ENCODE measurements at regions not wholly inside any gene's neighbourhood (a gene's known extent, or its start where the extent isn't known, plus 50 kb on each side); places are given as distances from the start of the nearest gene placed in this dataset.

DNA sequence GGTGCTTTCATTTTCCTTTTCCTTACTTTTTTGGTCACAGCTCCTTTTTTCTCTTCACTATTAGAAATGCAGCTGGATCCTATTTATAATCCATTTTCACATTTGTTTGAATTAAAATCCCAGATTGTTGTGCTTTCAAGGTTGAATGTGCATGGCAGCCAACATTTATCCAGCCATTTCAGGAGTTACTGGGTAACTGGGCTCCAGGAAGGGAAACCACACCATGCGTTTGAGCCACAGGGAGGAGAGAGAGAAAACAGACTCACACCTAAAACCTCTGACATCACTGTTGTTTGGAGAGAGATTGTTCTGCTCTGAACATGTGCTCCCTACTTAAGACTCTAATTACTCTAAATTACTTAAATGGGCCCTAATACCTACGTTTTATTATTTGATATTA, 173.4 kb downstream of the BMP2 start:
- Histone ChIP-seq H3K9me3 (0 out of 3 replicates have a peak, but pooled peaks cover 8% of the 10 kb centered on the region), H3K4me1 (no peaks in the 10 kb centered on the region), H3K27ac (no peak overlapping the region), H3K4me3 (no peak overlapping the region), H3K4me2 (no peak overlapping the region)
- POLR2A ChIA-PET, result no interaction called here
- ATAC-seq (no peak), DNase-seq (ENCODE audit: low read depth in 1 of 2, low spot score in 1 of 2) (no peak), FAIRE-seq (no peak)
- TF ChIP-seq HES2 (IDR thresholded peaks at IDR 0.05), result no peak
- TF ChIP-seq, protein P1, sequence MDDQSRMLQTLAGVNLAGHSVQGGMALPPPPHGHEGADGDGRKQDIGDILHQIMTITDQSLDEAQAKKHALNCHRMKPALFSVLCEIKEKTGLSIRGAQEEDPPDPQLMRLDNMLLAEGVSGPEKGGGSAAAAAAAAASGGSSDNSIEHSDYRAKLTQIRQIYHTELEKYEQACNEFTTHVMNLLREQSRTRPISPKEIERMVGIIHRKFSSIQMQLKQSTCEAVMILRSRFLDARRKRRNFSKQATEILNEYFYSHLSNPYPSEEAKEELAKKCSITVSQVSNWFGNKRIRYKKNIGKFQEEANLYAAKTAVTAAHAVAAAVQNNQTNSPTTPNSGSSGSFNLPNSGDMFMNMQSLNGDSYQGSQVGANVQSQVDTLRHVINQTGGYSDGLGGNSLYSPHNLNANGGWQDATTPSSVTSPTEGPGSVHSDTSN (IDR thresholded peaks at IDR 0.05), result no peak
- CTCF ChIA-PET, result no interaction called here
- WGBS (ENCODE audit: missing lambda C conversion rate), result under 1% methylated on average over 2 of the region's 2 CpGs

- no peak for DNase-seq (ENCODE audit: low read depth in 1 of 2, low spot score in 1 of 2)
- no peak for TF ChIP-seq CEBPB (IDR thresholded peaks at IDR 0.05)
- no peak for TF ChIP-seq JUNB (IDR thresholded peaks at IDR 0.05)
- TF ChIP-seq ESRRA (IDR thresholded peaks at IDR 0.05; ENCODE audit: borderline replicate concordance, low read length), result no peak
- TF ChIP-seq NPAS2 (CRISPR knock-in tag; IDR thresholded peaks at IDR 0.05; ENCODE audit: borderline replicate concordance), result no peak
- TF ChIP-seq GATA3 (IDR thresholded peaks at IDR 0.05; ENCODE audit: borderline replicate concordance), result no peak
- TF ChIP-seq MYC (IDR thresholded peaks at IDR 0.05; ENCODE audit: borderline replicate concordance, low read length), result no peak
- TF ChIP-seq, protein P2, sequence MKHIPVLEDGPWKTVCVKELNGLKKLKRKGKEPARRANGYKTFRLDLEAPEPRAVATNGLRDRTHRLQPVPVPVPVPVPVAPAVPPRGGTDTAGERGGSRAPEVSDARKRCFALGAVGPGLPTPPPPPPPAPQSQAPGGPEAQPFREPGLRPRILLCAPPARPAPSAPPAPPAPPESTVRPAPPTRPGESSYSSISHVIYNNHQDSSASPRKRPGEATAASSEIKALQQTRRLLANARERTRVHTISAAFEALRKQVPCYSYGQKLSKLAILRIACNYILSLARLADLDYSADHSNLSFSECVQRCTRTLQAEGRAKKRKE (CRISPR knock-in tag; IDR thresholded peaks at IDR 0.05; ENCODE audit: low read depth), result no peak
- TF ChIP-seq ZNF302 (CRISPR knock-in tag; IDR thresholded peaks at IDR 0.05), result no peak
- TF ChIP-seq FOSB (CRISPR knock-in tag; IDR thresholded peaks at IDR 0.05), result no peak
- TF ChIP-seq CBX8 (IDR thresholded peaks at IDR 0.05), result no peak
- no peak for TF ChIP-seq RCOR1 (IDR thresholded peaks at IDR 0.05; ENCODE audit: low read depth, low read length)
- TF ChIP-seq BCL3 (IDR thresholded peaks at IDR 0.05), result no peak
- no peak for TF ChIP-seq RFX5 (IDR thresholded peaks at IDR 0.05)
- no peak for TF ChIP-seq HEYL (CRISPR knock-in tag; IDR thresholded peaks at IDR 0.05)
- TF ChIP-seq TP53 (CRISPR knock-in tag; IDR thresholded peaks at IDR 0.05), result no peak
- Histone ChIP-seq H3K9me3 (0 out of 3 replicates have a peak, but pooled peaks cover 9% of the 10 kb centered on the region), H3K4me2 (no peak overlapping the region), H3K4me1 (no peaks in the 10 kb centered on the region), H3K27ac (no peak overlapping the region), H3K4me3 (no peak overlapping the region)
- ATAC-seq, result no peak
- no peak for FAIRE-seq
- ChIA-PET POLR2A (no interaction called here), CTCF (no interaction called here)
- WGBS (ENCODE audit: missing lambda C conversion rate), result 30% methylated on average over 2 of the region's 2 CpGs
Observed at GRCh38 chr20:6941571-6941970, 174.1 kb downstream of the BMP2 start.

DNA sequence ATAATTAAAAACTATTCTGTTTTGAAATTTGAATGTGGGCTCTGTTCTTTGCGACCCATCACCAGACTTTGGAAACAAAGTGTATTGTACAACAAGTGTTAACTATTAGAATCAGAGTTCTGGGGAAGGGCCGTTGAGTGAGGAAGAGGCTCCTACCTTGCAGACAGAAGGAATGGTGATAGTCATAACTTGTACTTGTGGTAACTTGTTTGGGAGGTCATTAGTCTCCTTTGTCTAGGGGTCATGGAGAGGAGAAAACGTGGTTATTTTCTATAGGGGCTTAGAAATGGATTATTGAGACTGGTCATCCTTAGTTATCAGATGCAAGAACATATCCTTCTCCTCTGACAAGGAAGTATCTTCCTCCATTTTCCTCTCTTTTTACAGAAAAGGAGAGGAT, 174.8 kb downstream of the BMP2 start:
- POLR2A ChIA-PET, result no interaction called here
- CTCF ChIA-PET, result no interaction called here
- 0 out of 3 replicates have a peak, but pooled peaks cover 9% of the 10 kb centered on the region for H3K9me3 ChIP-seq
- no peak for FAIRE-seq
- H3K27ac ChIP-seq, result no peak overlapping the region
- ATAC-seq, result no peak
- no peak overlapping the region for H3K4me2 ChIP-seq
- no peak for DNase-seq (ENCODE audit: low read depth in 1 of 2, low spot score in 1 of 2)
- no peak overlapping the region for H3K4me3 ChIP-seq
- TF ChIP-seq POLR2AphosphoS2 (conservative IDR thresholded peaks at IDR 0.05; ENCODE audit: low read length) (no peak), JUNB (IDR thresholded peaks at IDR 0.05) (no peak), PHF8 (IDR thresholded peaks at IDR 0.05; ENCODE audit: borderline replicate concordance, low read depth) (no peak), HOXB5 (CRISPR knock-in tag; IDR thresholded peaks at IDR 0.05) (no peak), E2F6 (IDR thresholded peaks at IDR 0.05; ENCODE audit: borderline replicate concordance, low read depth) (no peak), POLR2A (IDR thresholded peaks at IDR 0.05; ENCODE audit: low read length) (no peak), HEYL (CRISPR knock-in tag; IDR thresholded peaks at IDR 0.05) (no peak), FOSL2 (IDR thresholded peaks at IDR 0.05) (no peak), FOSL2 (CRISPR knock-in tag; IDR thresholded peaks at IDR 0.05) (no peak), JUN (IDR thresholded peaks at IDR 0.05) (no peak)
- WGBS (ENCODE audit: missing lambda C conversion rate), result 14% methylated on average over 3 of the region's 3 CpGs
- no peaks in the 10 kb centered on the region for H3K4me1 ChIP-seq

Data from A549 (cell line).